HG02610 (cell line): ENCODE measurements at regions not wholly inside any gene's neighbourhood (a gene's known extent, or its start where the extent isn't known, plus 50 kb on each side); places are given as distances from the start of the nearest gene placed in this dataset.
"Not testable (repeated sequence)": the region's sequence is repeated elsewhere in the genome, so short reads cannot be mapped to it uniquely, and the experiment has no call there.

Experiments
- ATAC-seq: cut with Tn5 transposase; IDR thresholded peaks from one replicate; pipeline ENCODE4 v1.9.1; 2021; ENCODE audit warnings: mild to moderate bottlenecking, moderate library complexity; ENCODE audit not compliant: unreplicated experiment

GRCh38 chr10:111261081-111261615 lies 184.3 kb downstream of the ADRA2A start:
- no peak for ATAC-seq

- no peak for ATAC-seq
Measured at GRCh38 chr10:111265341-111265740, 188.5 kb downstream of the ADRA2A start.

GRCh38 chr10:111266165-111266564 lies 189.3 kb downstream of the ADRA2A start:
- ATAC-seq, result no peak

- ATAC-seq, result no peak
Measured at GRCh38 chr10:111267673-111268072, 190.8 kb downstream of the ADRA2A start.

GRCh38 chr10:111273235-111273634 lies 196.4 kb downstream of the ADRA2A start:
- no peak for ATAC-seq

GRCh38 chr10:111273635-111274034 lies 196.8 kb downstream of the ADRA2A start:
- no peak for ATAC-seq

GRCh38 chr10:111275091-111275490 lies 198.3 kb downstream of the ADRA2A start:
- ATAC-seq, result no peak

GRCh38 chr10:111277661-111278060 lies 200.8 kb downstream of the ADRA2A start:
- ATAC-seq, result no peak

- ATAC-seq, result no peak
Measured at GRCh38 chr10:111278266-111278665, 201.4 kb downstream of the ADRA2A start.

GRCh38 chr10:111281516-111281915 lies 204.7 kb downstream of the ADRA2A start:
- ATAC-seq, result no peak

GRCh38 chr10:111289461-111289860 lies 212.6 kb downstream of the ADRA2A start:
- ATAC-seq, result no peak

- no peak for ATAC-seq
Measured at GRCh38 chr10:111290649-111291048, 213.8 kb downstream of the ADRA2A start.

- no peak for ATAC-seq
Measured at GRCh38 chr10:111295788-111296187, 219.0 kb downstream of the ADRA2A start.

GRCh38 chr10:111297351-111297848 lies 220.6 kb downstream of the ADRA2A start:
- no peak for ATAC-seq

- ATAC-seq, result no peak
Measured at GRCh38 chr10:111298031-111298430, 221.2 kb downstream of the ADRA2A start.

- no peak for ATAC-seq
Measured at GRCh38 chr10:111299037-111299436, 222.2 kb downstream of the ADRA2A start.

GRCh38 chr10:111303887-111304286 lies 227.1 kb downstream of the ADRA2A start:
- no peak for ATAC-seq

- ATAC-seq, result no peak
Measured at GRCh38 chr10:111316722-111317212, 239.9 kb downstream of the ADRA2A start.

- no peak for ATAC-seq
Measured at GRCh38 chr10:111319866-111320265, 243.0 kb downstream of the ADRA2A start.

- ATAC-seq, result no peak
Measured at GRCh38 chr10:111323389-111323966, 246.6 kb downstream of the ADRA2A start.

GRCh38 chr10:111332174-111332573 lies 255.3 kb downstream of the ADRA2A start:
- ATAC-seq, result not testable (repeated sequence)

GRCh38 chr10:111335826-111336225 lies 259.0 kb downstream of the ADRA2A start:
- ATAC-seq, result no peak

- no peak for ATAC-seq
Measured at GRCh38 chr10:111338035-111338434, 261.2 kb downstream of the ADRA2A start.
